ENCODE measurements at regions not wholly inside any gene's neighbourhood (a gene's known extent, or its start where the extent isn't known, plus 50 kb on each side); places are given as distances from the start of the nearest gene placed in this dataset.

DNA sequence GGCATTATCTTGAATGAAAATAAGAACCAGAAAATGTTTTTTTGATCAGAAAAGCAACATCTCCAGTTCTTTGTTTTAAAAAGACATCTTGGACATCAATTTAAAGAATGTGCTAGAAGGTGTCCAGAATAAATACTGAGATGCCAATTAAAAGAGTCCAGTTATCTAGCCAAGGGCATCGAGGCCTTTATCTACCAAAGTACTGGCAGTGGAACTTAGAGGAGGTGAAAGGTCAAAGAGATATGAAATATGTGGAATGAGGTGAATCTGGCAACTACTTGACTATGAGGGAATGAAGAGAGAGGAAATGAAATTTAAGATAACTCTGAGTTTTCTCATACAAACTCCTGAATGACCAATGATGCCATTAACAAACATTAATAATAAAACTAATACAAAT lies 154.3 kb upstream of the GNAI1 start:
- Mint-ChIP-seq H3K27ac (no peak overlapping the region), H3K4me1 (no peaks in the 10 kb centered on the region), H3K9me3 (peaks cover 16% of the 10 kb centered on the region), H3K36me3 (no peaks in the 10 kb centered on the region), H3K27me3 (ENCODE audit: low read depth) (no peaks in the 10 kb centered on the region; the same call in 1 of the 2 replicates), H3K4me3 (no peak overlapping the region)
- CTCF ChIA-PET, result no interaction called here
- TF ChIP-seq, protein P1, sequence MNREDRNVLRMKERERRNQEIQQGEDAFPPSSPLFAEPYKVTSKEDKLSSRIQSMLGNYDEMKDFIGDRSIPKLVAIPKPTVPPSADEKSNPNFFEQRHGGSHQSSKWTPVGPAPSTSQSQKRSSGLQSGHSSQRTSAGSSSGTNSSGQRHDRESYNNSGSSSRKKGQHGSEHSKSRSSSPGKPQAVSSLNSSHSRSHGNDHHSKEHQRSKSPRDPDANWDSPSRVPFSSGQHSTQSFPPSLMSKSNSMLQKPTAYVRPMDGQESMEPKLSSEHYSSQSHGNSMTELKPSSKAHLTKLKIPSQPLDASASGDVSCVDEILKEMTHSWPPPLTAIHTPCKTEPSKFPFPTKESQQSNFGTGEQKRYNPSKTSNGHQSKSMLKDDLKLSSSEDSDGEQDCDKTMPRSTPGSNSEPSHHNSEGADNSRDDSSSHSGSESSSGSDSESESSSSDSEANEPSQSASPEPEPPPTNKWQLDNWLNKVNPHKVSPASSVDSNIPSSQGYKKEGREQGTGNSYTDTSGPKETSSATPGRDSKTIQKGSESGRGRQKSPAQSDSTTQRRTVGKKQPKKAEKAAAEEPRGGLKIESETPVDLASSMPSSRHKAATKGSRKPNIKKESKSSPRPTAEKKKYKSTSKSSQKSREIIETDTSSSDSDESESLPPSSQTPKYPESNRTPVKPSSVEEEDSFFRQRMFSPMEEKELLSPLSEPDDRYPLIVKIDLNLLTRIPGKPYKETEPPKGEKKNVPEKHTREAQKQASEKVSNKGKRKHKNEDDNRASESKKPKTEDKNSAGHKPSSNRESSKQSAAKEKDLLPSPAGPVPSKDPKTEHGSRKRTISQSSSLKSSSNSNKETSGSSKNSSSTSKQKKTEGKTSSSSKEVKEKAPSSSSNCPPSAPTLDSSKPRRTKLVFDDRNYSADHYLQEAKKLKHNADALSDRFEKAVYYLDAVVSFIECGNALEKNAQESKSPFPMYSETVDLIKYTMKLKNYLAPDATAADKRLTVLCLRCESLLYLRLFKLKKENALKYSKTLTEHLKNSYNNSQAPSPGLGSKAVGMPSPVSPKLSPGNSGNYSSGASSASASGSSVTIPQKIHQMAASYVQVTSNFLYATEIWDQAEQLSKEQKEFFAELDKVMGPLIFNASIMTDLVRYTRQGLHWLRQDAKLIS (CRISPR knock-in tag; IDR thresholded peaks at IDR 0.05; ENCODE audit: borderline replicate concordance), result no peak
- TF ChIP-seq NR2C2 (CRISPR knock-in tag; IDR thresholded peaks at IDR 0.05) (no peak), TCF7 (CRISPR knock-in tag; IDR thresholded peaks at IDR 0.05; ENCODE audit: low read depth) (no peak), ELF4 (CRISPR knock-in tag; IDR thresholded peaks at IDR 0.05; ENCODE audit: low read depth) (no peak), CBFB (CRISPR knock-in tag; IDR thresholded peaks at IDR 0.05; ENCODE audit: low read depth) (no peak), IRF2 (CRISPR knock-in tag; IDR thresholded peaks at IDR 0.05; ENCODE audit: borderline replicate concordance, low read depth) (no peak), JUN (CRISPR knock-in tag; IDR thresholded peaks at IDR 0.05) (no peak)
- TF ChIP-seq, protein P2, sequence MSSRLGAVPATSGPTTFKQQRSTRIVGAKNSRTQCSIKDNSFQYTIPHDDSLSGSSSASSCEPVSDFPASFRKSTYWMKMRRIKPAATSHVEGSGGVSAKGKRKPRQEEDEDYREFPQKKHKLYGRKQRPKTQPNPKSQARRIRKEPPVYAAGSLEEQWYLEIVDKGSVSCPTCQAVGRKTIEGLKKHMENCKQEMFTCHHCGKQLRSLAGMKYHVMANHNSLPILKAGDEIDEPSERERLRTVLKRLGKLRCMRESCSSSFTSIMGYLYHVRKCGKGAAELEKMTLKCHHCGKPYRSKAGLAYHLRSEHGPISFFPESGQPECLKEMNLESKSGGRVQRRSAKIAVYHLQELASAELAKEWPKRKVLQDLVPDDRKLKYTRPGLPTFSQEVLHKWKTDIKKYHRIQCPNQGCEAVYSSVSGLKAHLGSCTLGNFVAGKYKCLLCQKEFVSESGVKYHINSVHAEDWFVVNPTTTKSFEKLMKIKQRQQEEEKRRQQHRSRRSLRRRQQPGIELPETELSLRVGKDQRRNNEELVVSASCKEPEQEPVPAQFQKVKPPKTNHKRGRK (CRISPR knock-in tag; IDR thresholded peaks at IDR 0.05; ENCODE audit: borderline replicate concordance), result no peak
- TF ChIP-seq, protein P3, sequence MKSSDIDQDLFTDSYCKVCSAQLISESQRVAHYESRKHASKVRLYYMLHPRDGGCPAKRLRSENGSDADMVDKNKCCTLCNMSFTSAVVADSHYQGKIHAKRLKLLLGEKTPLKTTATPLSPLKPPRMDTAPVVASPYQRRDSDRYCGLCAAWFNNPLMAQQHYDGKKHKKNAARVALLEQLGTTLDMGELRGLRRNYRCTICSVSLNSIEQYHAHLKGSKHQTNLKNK (CRISPR knock-in tag; IDR thresholded peaks at IDR 0.05), result no peak
- TF ChIP-seq, protein P4, sequence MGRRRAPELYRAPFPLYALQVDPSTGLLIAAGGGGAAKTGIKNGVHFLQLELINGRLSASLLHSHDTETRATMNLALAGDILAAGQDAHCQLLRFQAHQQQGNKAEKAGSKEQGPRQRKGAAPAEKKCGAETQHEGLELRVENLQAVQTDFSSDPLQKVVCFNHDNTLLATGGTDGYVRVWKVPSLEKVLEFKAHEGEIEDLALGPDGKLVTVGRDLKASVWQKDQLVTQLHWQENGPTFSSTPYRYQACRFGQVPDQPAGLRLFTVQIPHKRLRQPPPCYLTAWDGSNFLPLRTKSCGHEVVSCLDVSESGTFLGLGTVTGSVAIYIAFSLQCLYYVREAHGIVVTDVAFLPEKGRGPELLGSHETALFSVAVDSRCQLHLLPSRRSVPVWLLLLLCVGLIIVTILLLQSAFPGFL (CRISPR knock-in tag; IDR thresholded peaks at IDR 0.05; ENCODE audit: borderline replicate concordance), result no peak
- TF ChIP-seq, protein P5, sequence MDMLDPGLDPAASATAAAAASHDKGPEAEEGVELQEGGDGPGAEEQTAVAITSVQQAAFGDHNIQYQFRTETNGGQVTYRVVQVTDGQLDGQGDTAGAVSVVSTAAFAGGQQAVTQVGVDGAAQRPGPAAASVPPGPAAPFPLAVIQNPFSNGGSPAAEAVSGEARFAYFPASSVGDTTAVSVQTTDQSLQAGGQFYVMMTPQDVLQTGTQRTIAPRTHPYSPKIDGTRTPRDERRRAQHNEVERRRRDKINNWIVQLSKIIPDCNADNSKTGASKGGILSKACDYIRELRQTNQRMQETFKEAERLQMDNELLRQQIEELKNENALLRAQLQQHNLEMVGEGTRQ (CRISPR knock-in tag; IDR thresholded peaks at IDR 0.05), result no peak
- no peak for DNase-seq (ENCODE audit: low spot score)
- no peak for ATAC-seq
- POLR2A ChIA-PET, result no interaction called here

DNA sequence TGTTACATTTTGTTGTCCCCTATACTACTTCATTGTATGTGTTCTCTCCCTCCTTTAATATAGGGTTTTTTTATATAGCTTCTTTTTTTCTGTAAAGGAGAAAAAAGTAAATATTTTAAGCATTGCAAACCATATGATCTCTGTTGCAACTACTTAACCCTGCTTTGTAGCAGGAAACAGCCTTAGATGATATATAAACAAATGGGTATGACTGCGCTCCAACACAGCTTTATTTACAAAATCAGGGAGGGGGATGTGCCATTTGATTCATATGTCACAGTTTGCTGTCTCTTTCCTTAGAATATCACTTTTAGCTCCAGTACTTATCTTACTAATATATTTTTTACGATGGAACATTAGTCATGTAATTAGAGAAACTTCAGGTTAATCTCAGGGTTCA lies 155.2 kb upstream of the GNAI1 start:
- Mint-ChIP-seq H3K9me3 (peaks cover 16% of the 10 kb centered on the region), H3K4me1 (no peaks in the 10 kb centered on the region), H3K36me3 (no peaks in the 10 kb centered on the region), H3K27me3 (ENCODE audit: low read depth) (no peaks in the 10 kb centered on the region; the same call in 1 of the 2 replicates), H3K4me3 (no peak overlapping the region), H3K27ac (no peak overlapping the region)
- DNase-seq (ENCODE audit: low spot score) (no peak), ATAC-seq (no peak)
- ChIA-PET CTCF (no interaction called here), POLR2A (interaction anchor here (0.5 kb wide), 1 partner anchor 1347 kb away, joined by 3 read pairs; no protein-coding TSS in a partner anchor)
- TF ChIP-seq ZNF317 (CRISPR knock-in tag; IDR thresholded peaks at IDR 0.05; ENCODE audit: borderline replicate concordance, low read depth), result no peak
- TF ChIP-seq RORB (CRISPR knock-in tag; IDR thresholded peaks at IDR 0.05), result no peak
- TF ChIP-seq, protein P5 (CRISPR knock-in tag; IDR thresholded peaks at IDR 0.05), result no peak
- TF ChIP-seq, protein P6, sequence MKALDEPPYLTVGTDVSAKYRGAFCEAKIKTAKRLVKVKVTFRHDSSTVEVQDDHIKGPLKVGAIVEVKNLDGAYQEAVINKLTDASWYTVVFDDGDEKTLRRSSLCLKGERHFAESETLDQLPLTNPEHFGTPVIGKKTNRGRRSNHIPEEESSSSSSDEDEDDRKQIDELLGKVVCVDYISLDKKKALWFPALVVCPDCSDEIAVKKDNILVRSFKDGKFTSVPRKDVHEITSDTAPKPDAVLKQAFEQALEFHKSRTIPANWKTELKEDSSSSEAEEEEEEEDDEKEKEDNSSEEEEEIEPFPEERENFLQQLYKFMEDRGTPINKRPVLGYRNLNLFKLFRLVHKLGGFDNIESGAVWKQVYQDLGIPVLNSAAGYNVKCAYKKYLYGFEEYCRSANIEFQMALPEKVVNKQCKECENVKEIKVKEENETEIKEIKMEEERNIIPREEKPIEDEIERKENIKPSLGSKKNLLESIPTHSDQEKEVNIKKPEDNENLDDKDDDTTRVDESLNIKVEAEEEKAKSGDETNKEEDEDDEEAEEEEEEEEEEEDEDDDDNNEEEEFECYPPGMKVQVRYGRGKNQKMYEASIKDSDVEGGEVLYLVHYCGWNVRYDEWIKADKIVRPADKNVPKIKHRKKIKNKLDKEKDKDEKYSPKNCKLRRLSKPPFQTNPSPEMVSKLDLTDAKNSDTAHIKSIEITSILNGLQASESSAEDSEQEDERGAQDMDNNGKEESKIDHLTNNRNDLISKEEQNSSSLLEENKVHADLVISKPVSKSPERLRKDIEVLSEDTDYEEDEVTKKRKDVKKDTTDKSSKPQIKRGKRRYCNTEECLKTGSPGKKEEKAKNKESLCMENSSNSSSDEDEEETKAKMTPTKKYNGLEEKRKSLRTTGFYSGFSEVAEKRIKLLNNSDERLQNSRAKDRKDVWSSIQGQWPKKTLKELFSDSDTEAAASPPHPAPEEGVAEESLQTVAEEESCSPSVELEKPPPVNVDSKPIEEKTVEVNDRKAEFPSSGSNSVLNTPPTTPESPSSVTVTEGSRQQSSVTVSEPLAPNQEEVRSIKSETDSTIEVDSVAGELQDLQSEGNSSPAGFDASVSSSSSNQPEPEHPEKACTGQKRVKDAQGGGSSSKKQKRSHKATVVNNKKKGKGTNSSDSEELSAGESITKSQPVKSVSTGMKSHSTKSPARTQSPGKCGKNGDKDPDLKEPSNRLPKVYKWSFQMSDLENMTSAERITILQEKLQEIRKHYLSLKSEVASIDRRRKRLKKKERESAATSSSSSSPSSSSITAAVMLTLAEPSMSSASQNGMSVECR (CRISPR knock-in tag; IDR thresholded peaks at IDR 0.05; ENCODE audit: borderline replicate concordance), result no peak
- no peak for TF ChIP-seq CREM (CRISPR knock-in tag; IDR thresholded peaks at IDR 0.05)
- TF ChIP-seq JAZF1 (CRISPR knock-in tag; IDR thresholded peaks at IDR 0.05), result no peak
